H1 (cell line): ENCODE measurements at regions not wholly inside any gene's neighbourhood (a gene's known extent, or its start where the extent isn't known, plus 50 kb on each side); places are given as distances from the start of the nearest gene placed in this dataset.

ENCODE experiments used
- CTCF ChIA-PET: fragments of 300-600 bp; sonication (Branson Sonifier 250); formaldehyde crosslinking; loops from one replicate; lab custom pipeline; 2021; ENCODE audit not compliant: partially characterized antibody; lab: Charles Lee
- POLR2A ChIA-PET: fragments of 300-600 bp; sonication (Branson Sonifier 250); formaldehyde crosslinking; loops from one replicate; lab custom pipeline; 2021; ENCODE audit warnings: inconsistent platforms; ENCODE audit not compliant: partially characterized antibody; lab: Charles Lee
- DNase-seq, 2 experiments: peaks; one replicate each; pipeline versions ENCODE4 v3.0.0 to v3.0.0-alpha.2; 2010 to 2022; ENCODE audit warnings: low spot score in 2 of 2, low read depth in 1 of 2, mixed read lengths in 1 of 2
- FAIRE-seq: peaks from 2 replicates; lab custom pipeline; 2011; peaks lifted over from hg19 to GRCh38; lab: Jason Lieb, UNC
- H2AFZ ChIP-seq: 2 replicates; pipeline ENCODE4 v1.8.1; 2012; ENCODE audit warnings: low read length, inconsistent platforms
- H2AK5ac ChIP-seq: 2 replicates; pipeline ENCODE4 v1.6.1; 2013; ENCODE audit warnings: low read depth, low read length
- H2BK120ac ChIP-seq: replicated peaks from 2 replicates; pipeline ENCODE3; 2013; ENCODE audit warnings: low read depth, low read length, inconsistent platforms
- H2BK12ac ChIP-seq: 2 replicates; pipeline ENCODE4 v1.6.1; 2013; ENCODE audit warnings: low read depth, low read length
- H2BK15ac ChIP-seq: 2 replicates; pipeline ENCODE4 v1.6.1; 2013; ENCODE audit warnings: low read length
- H2BK20ac ChIP-seq: 2 replicates; pipeline ENCODE4 v1.6.1; 2013; ENCODE audit warnings: low read length
- H2BK5ac ChIP-seq: 2 replicates; pipeline ENCODE4 v1.6.1; 2013; ENCODE audit warnings: low read depth, low read length
- H3K14ac ChIP-seq: 2 replicates; pipeline ENCODE4 v1.6.1; 2013; ENCODE audit warnings: inconsistent platforms; ENCODE audit not compliant: insufficient read length
- H3K18ac ChIP-seq: 2 replicates; pipeline ENCODE4 v1.6.1; 2013; ENCODE audit warnings: low read length; ENCODE audit errors: extremely low read depth
- H3K23ac ChIP-seq: 2 replicates; pipeline ENCODE4 v1.6.1; 2013; ENCODE audit warnings: inconsistent platforms; ENCODE audit not compliant: insufficient read length
- H3K23me2 ChIP-seq: 2 replicates; pipeline ENCODE4 v1.6.1; 2013; ENCODE audit warnings: low read depth, low read length
- H3K27ac ChIP-seq: 2 replicates; pipeline ENCODE4 v1.6.1; 2011; ENCODE audit warnings: low read depth, low read length, inconsistent platforms
- H3K27me3 ChIP-seq, 4 experiments: replicated peaks in 1 of 4; 1 replicate in 1 of 4; 2 replicates in 3 of 4; pipeline versions ENCODE4 v1.6.1 to v1.8.1; 2011 to 2013; ENCODE audit warnings: low read length in 3 of 4, mild to moderate bottlenecking in 3 of 4, inconsistent platforms in 2 of 4, mixed read lengths in 2 of 4, moderate library complexity in 1 of 4; ENCODE audit not compliant: control insufficient read depth in 3 of 4, insufficient read depth in 3 of 4; ENCODE audit errors: extremely low read depth in 1 of 4
- H3K36me3 ChIP-seq, 4 experiments: 2 replicates each; pipeline versions ENCODE4 v1.6.1 to v1.8.1; 2011 to 2013; ENCODE audit warnings: mild to moderate bottlenecking in 4 of 4, low read length in 3 of 4, moderate library complexity in 2 of 4, control low read depth in 1 of 4, inconsistent platforms in 1 of 4; ENCODE audit not compliant: insufficient read depth in 4 of 4, control insufficient read depth in 2 of 4
- H3K4ac ChIP-seq: replicated peaks from 2 replicates; pipeline ENCODE3; 2013; ENCODE audit warnings: low read length, low read depth, mixed read lengths, inconsistent platforms; ENCODE audit not compliant: insufficient read length
- H3K4me1 ChIP-seq, 4 experiments: replicated peaks in 1 of 4; 1 replicate in 1 of 4; 2 replicates in 3 of 4; pipeline versions ENCODE4 v1.6.1 to v1.8.1; 2011 to 2013; ENCODE audit warnings: low read length in 3 of 4, inconsistent platforms in 2 of 4, mixed read lengths in 1 of 4; ENCODE audit not compliant: insufficient read depth in 4 of 4, control insufficient read depth in 3 of 4
- H3K4me2 ChIP-seq, 2 experiments: 2 replicates each; pipeline versions ENCODE4 v1.6.1 to v1.8.1; 2011 to 2013; ENCODE audit warnings: low read depth in 2 of 2, low read length in 2 of 2, control low read depth in 1 of 2, inconsistent platforms in 1 of 2, mild to moderate bottlenecking in 1 of 2; ENCODE audit not compliant: insufficient read depth in 1 of 2
- H3K4me3 ChIP-seq, 4 experiments: fragments of 200-600, 300-600 bp in 1 of 4; sonication (generic), shearing (Covaris generic), sonication (Bioruptor Twin) in 1 of 4; 2 replicates each; pipeline versions ENCODE4 v1.5.1 to v1.8.1; 2011 to 2016; ENCODE audit warnings: low read length in 4 of 4, low read depth in 3 of 4, control low read depth in 2 of 4, inconsistent platforms in 2 of 4, mild to moderate bottlenecking in 2 of 4, mixed read lengths in 1 of 4, moderate library complexity in 1 of 4; ENCODE audit not compliant: insufficient read depth in 2 of 4; ENCODE audit errors: extremely low read depth in 1 of 4
- H3K56ac ChIP-seq: replicated peaks from 2 replicates; pipeline ENCODE3; 2013; ENCODE audit warnings: low read depth, mild to moderate bottlenecking, mixed read lengths, low read length, inconsistent platforms; ENCODE audit not compliant: insufficient read length
- H3K79me1 ChIP-seq: 2 replicates; pipeline ENCODE4 v1.6.1; 2013; ENCODE audit warnings: low read depth, low read length, control low read depth
- H3K79me2 ChIP-seq, 2 experiments: 2 replicates each; pipeline versions ENCODE4 v1.6.1 to v1.8.1; 2012 to 2013; ENCODE audit warnings: low read length in 2 of 2, mild to moderate bottlenecking in 2 of 2, inconsistent platforms in 1 of 2; ENCODE audit not compliant: insufficient read depth in 2 of 2, control insufficient read depth in 1 of 2
- H3K9ac ChIP-seq, 4 experiments: replicated peaks in 1 of 4; 1 replicate in 1 of 4; 2 replicates in 3 of 4; pipeline versions ENCODE4 v1.6.1 to v1.8.1; 2011 to 2013; ENCODE audit warnings: low read depth in 3 of 4, low read length in 3 of 4, control low read depth in 2 of 4, mild to moderate bottlenecking in 2 of 4, moderate library complexity in 2 of 4, inconsistent platforms in 1 of 4; ENCODE audit errors: extremely low read depth in 1 of 4
- H3K9me3 ChIP-seq, 2 experiments: 2 replicates each; pipeline versions ENCODE4 v1.6.1 to v1.8.1; 2012 to 2013; ENCODE audit warnings: mild to moderate bottlenecking in 2 of 2, moderate library complexity in 2 of 2, control low read depth in 1 of 2, inconsistent platforms in 1 of 2, low read depth in 1 of 2, low read length in 1 of 2, mixed read lengths in 1 of 2; ENCODE audit not compliant: insufficient read depth in 2 of 2
- H4K20me1 ChIP-seq, 2 experiments: replicated peaks in 1 of 2; 2 replicates each; pipeline versions ENCODE3 to v1.8.1; 2011 to 2013; ENCODE audit warnings: inconsistent platforms in 2 of 2, low read length in 2 of 2, mild to moderate bottlenecking in 1 of 2; ENCODE audit not compliant: insufficient read depth in 2 of 2, control insufficient read depth in 1 of 2
- H4K5ac ChIP-seq: 2 replicates; pipeline ENCODE4 v1.6.1; 2013; ENCODE audit warnings: low read length, low read depth, mixed read lengths, inconsistent platforms; ENCODE audit not compliant: insufficient read length
- H4K8ac ChIP-seq: 2 replicates; pipeline ENCODE4 v1.8.0; 2013; ENCODE audit warnings: mild to moderate bottlenecking, moderate library complexity, low read length, inconsistent platforms; ENCODE audit not compliant: insufficient read depth; ENCODE audit errors: extremely low read depth
- H4K91ac ChIP-seq: replicated peaks from 2 replicates; pipeline ENCODE3; 2013; ENCODE audit warnings: low read length, mixed read lengths, inconsistent platforms; ENCODE audit not compliant: insufficient read length
- CBX8 ChIP-seq: fragments of 300-800, 300-1000 bp; sonication (generic); IDR thresholded peaks from 2 replicates; pipeline ENCODE4 v1.7.1; 2016; ENCODE audit warnings: low read depth, low read length, borderline replicate concordance
- CHD1 ChIP-seq: IDR thresholded peaks from 2 replicates; pipeline ENCODE4 v1.6.1; 2012; ENCODE audit warnings: low read depth, low read length, improper control_type of control experiment
- SIN3A ChIP-seq, 2 experiments: IDR thresholded peaks in 1 of 2; conservative IDR thresholded peaks in 1 of 2; 2 replicates each; pipeline ENCODE4 v1.6.1; 2011 to 2012; ENCODE audit warnings: low read length in 2 of 2, improper control_type of control experiment in 1 of 2, low read depth in 1 of 2, mild to moderate bottlenecking in 1 of 2
- TAF1 ChIP-seq: IDR thresholded peaks from 2 replicates; pipeline ENCODE4 v1.6.1; 2011; ENCODE audit warnings: mild to moderate bottlenecking, low read depth, low read length
- WGBS, 2 experiments: shearing (Covaris generic) in 1 of 2; methylation state at CpG; one replicate each; pipeline versions ENCODE4 v1.1.6 to v1.1.7; 2013 to 2015; ENCODE audit warnings: low lambda C conversion rate in 2 of 2, mixed read lengths in 2 of 2, inconsistent platforms in 1 of 2, low coverage in 1 of 2, missing lambda C conversion rate in 1 of 2; ENCODE audit not compliant: insufficient replicate concordance in 2 of 2, insufficient coverage in 1 of 2, insufficient read length in 1 of 2; ENCODE audit errors: extremely low coverage in 1 of 2, missing lambda C conversion rate in 1 of 2; 5-methylcytosine and 5-hydroxymethylcytosine counted together

DNA sequence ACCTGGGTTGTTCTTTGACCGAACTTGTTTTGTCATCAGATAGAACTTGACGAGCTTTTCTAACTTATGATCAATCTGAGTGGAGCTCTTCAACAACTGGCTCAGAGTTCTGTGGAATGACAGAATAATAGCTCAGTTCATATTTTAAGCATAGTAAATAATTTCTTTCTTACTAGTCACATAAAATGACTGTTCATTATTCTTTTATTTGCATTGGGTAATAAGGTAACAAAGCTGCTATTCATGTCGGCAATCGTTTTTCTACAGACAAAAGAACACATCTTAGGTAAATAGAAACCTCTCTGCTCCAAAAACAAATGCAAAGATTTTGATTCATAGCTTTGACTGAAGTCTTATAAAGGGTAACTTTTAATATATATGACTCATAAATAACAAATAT lies 57.3 kb upstream of the CXCL8 start:
- Histone ChIP-seq H4K20me1 (no peaks in the 10 kb centered on the region), H3K9ac (no peak overlapping the region), H3K14ac (no peak overlapping the region), H2BK120ac (no peak overlapping the region), H3K56ac (no peak overlapping the region), H3K9me3 (no peaks in the 10 kb centered on the region), H3K79me2 (no peaks in the 10 kb centered on the region), H3K23me2 (no peaks in the 10 kb centered on the region), H3K23ac (no peak overlapping the region)
- no peak for TF ChIP-seq TAF1
- no peak for TF ChIP-seq CHD1
- no peak for TF ChIP-seq CBX8
- no peak for TF ChIP-seq SIN3A (conservative IDR thresholded peaks at IDR 0.05 in 1 of 2, IDR thresholded peaks at IDR 0.05 in 1 of 2; ENCODE audit: low read depth in 1 of 2, low read length in 2 of 2)
- TF ChIP-seq, all 59 proteins: peak for 0
- FAIRE-seq (no peak), DNase-seq (no peak)
- ChIA-PET CTCF (interaction anchor here (0.5 to 1.4 kb wide), 4 partner anchors 10 to 633 kb away, joined by 3 to 4 read pairs (median 3); no protein-coding TSS in a partner anchor), POLR2A (no interaction called here)
- H2BK20ac ChIP-seq = no peak overlapping the region
- no peak overlapping the region for H2BK12ac ChIP-seq
- H3K4me2 ChIP-seq = no peak overlapping the region
- H4K5ac ChIP-seq = no peak overlapping the region
- H3K27ac ChIP-seq = no peak overlapping the region
- H3K79me1 ChIP-seq = no peaks in the 10 kb centered on the region
- no peak overlapping the region for H3K18ac ChIP-seq
- no peak overlapping the region for H4K91ac ChIP-seq
- no peak overlapping the region for H3K4me3 ChIP-seq
- H2AK5ac ChIP-seq = no peak overlapping the region
- no peak overlapping the region for H2AFZ ChIP-seq
- WGBS, 2 experiments = 96% methylated on average over 4 of the region's 4 CpGs; no CpG with 5 or more reads in 1 of the 2 experiments
- no peak overlapping the region for H4K8ac ChIP-seq
- H3K27me3 ChIP-seq = no peaks in the 10 kb centered on the region
- no peak overlapping the region for H2BK5ac ChIP-seq
- no peaks in the 10 kb centered on the region for H3K4me1 ChIP-seq
- no peaks in the 10 kb centered on the region for H3K36me3 ChIP-seq
- no peak overlapping the region for H3K4ac ChIP-seq
- H2BK15ac ChIP-seq = no peak overlapping the region
